ENCODE measurements at regions not wholly inside any gene's neighbourhood (a gene's known extent, or its start where the extent isn't known, plus 50 kb on each side); places are given as distances from the start of the nearest gene placed in this dataset.

- no peak for DNase-seq (ENCODE audit: low read depth in 2 of 2)
Observed at GRCh38 chr17:79369001-79369400, 241.8 kb downstream of the RBFOX3 start.

- no peak for DNase-seq (ENCODE audit: low read depth in 2 of 2)
Observed at GRCh38 chr17:79368521-79368920, 242.3 kb downstream of the RBFOX3 start.

DNA sequence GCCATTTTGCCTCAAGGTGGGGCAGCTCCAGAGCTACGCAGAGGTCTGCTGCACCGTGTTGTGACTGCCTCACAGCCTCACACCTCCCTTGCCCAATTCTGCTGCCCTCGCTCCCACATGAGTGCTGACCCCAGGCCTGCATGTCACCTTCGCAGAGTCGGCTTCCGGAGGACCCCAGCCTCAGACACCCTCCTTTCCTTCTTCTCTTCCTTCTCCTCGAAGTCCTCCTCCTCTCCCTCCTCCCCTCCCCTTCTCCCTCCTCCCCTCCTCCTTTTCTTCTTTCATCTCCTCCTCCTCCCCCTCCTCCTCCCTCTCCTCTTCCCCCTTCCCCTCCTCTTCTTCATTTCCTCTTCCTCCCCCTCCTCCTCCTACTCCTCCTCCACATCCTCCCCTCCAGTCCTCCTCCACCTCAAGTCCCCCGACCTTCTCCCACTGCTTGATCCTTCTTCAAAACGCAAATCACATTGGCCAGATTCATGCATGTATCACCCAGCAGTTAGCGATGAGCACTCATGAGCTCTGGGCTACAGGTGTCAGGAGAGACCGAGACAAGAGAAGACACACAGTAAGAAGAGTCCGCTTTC lies 243.8 kb downstream of the RBFOX3 start:
- no peak for DNase-seq (ENCODE audit: low read depth in 2 of 2)

GRCh38 chr17:79365836-79366770 lies 244.7 kb downstream of the RBFOX3 start:
- no peak for DNase-seq (ENCODE audit: low read depth in 2 of 2)

DNA sequence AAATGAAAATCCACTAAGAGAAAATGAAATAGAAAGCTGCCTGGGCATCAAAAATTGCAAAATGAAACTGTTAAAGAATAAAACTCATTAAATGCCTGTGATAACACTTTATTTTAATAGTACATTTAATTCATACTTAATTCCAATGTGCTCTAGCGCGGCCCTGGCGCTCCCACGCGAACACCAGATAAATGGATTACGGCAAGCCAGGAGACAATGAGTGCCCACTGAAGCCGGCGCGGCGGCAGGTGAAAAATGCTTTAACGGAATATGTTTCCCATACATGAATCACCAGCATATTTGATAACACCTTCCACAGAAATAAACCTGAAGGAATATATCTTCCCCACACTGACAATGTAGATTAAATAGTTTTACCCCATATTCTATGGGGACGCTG lies 245.5 kb downstream of the RBFOX3 start:
- no peak for DNase-seq (ENCODE audit: low read depth in 2 of 2)

GRCh38 chr17:79364315-79365094 lies 246.3 kb downstream of the RBFOX3 start:
- no peak for DNase-seq (ENCODE audit: low read depth in 2 of 2)

GRCh38 chr17:79363552-79364275 lies 247.1 kb downstream of the RBFOX3 start:
- DNase-seq (ENCODE audit: low read depth in 2 of 2) = no peak

DNA sequence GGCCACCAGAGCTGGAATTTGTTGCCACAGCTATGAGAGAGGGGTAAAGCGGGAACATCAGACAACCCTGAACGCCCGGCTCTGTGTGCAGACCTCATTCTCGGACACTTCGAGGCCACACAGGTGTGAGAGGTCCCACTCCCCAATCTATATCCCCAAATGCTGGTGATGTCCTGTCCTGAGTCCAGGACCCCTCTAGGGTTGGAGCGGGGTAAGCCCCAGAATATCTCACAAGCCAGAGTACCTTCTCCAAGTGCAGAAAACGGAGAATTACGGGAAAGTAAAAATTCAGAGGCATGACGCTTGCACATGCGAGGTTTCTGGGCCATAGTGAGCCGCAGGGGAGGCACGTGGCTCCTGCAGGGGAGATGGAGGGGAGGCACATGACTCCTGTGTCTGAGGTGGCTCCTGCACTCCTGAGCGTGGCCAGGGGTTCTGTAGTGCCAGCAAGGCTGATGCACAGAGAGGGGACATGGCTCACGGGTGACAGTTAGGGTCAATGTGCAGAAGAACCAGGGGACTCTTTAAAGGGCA lies 248.0 kb downstream of the RBFOX3 start:
- no peak for DNase-seq (ENCODE audit: low read depth in 2 of 2)

GRCh38 chr17:79361873-79362771 lies 248.7 kb downstream of the RBFOX3 start:
- no peak for DNase-seq (ENCODE audit: low read depth in 2 of 2)

- no peak for DNase-seq (ENCODE audit: low read depth in 2 of 2)
Observed at GRCh38 chr17:79361221-79361734, 249.6 kb downstream of the RBFOX3 start.

GRCh38 chr17:79360196-79360595 lies 250.7 kb downstream of the RBFOX3 start:
- no peak for DNase-seq (ENCODE audit: low read depth in 2 of 2)

GRCh38 chr17:79356839-79357447 lies 253.9 kb downstream of the RBFOX3 start:
- DNase-seq (ENCODE audit: low read depth in 2 of 2) = no peak

DNA sequence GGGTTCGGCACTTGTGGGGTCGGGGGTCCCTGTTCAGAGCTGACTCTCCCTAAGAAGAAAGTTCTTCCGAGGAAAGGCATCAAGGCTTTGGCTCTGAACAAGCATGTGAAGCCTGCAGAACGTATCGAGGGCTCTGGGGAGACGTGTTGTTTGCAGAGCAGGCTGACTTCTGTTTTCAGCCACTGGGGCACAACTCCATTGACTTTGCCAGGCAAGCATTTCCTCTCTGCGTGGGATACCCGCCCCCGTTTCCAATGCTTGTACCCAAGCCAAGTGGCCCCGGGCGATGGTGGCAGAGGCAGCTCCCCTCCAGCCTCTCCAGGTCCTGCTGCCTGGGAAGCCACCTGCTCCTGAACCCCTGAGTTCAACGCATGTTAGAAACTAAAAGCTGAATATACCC lies 255.7 kb downstream of the RBFOX3 start:
- DNase-seq (ENCODE audit: low read depth in 2 of 2) = no peak

GRCh38 chr17:79354173-79354820 lies 256.6 kb downstream of the RBFOX3 start:
- no peak for DNase-seq (ENCODE audit: low read depth in 2 of 2)

DNA sequence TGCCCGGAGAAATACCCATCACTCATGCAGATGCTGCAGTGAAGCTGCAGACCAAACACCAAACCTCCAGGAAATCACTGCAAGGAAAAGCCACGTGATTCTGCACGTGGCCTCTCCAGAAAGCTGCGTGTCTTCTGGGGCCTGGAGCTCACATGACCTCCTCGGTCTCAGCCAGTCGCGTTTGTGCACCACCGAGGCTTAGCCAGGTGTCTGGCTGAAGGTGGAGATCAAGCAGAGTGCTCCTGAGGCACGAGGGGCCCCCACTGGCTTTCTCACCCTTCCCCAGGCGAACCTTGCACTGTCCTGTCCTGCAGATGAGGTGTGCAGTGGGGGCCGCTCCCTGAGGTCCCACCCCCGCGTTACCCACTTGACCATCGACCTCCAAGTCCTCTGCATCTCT lies 257.3 kb downstream of the RBFOX3 start:
- no peak for DNase-seq (ENCODE audit: low read depth in 2 of 2)

GRCh38 chr17:79353016-79353415 lies 257.8 kb downstream of the RBFOX3 start:
- DNase-seq (ENCODE audit: low read depth in 2 of 2) = no peak

DNA sequence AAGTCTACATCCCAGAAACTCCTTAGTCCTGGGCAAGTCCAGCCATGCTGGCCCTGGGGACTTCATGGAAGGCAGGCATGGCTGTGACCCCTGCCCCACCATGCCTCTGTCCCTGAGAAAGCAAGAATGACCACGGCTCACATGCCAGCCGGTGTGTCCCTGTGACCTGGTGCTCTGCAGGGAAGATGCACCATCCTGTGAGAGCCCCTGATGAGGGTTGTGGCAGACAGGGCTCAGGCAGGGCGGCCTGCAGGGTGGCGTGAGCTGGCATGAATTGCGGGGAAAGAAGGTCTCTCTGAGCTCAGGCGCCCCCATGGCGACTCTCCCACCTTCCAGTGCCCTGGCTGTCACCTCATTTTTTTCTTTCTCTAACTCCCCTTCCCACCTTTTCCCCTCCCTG lies 260.3 kb downstream of the RBFOX3 start:
- no peak for DNase-seq (ENCODE audit: low read depth in 2 of 2)

DNA sequence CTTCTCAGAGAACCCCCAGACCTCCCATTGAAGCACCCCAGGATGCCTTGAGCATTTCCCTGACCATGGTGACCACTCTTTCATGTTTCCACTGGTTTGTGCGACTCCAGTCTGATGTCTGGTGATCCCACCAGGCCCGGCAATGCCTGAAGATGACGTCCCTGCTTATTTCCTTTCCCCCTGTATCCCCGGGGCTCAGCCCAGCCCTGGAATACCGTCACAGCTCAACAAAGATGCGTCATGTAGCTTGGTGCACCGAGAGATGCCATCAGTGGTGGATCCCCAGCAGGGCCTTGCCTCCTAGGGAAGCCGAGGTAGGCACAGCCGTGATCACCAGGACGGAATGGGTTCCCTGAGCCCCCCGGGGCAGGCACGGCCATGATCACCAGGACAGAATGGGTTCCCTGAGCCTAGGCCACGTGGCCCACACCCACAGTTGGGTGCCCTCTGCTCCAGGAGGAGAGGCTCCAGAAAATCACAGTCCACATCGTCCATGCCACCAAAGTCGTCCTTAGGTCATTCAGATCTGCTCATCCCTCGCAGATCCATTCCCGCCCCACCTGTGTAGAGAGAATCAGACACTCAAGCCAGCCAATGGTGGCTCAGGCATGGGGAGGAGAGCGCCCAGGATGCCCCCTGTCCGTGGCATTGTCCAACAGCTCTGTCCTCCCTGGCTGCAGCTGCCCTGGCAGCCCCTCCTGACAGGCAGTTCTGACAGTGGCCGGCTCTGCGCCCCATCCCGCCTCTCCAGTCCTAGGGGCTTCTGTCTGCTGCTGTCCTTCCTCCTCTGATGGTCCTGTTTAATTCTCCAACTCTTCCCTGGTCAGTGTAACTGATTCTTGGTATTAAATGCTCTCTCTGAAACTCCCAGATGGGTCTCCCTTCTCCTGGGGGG lies 261.1 kb downstream of the RBFOX3 start:
- no peak for DNase-seq (ENCODE audit: low read depth in 2 of 2)
